ENCODE measurements at regions not wholly inside any gene's neighbourhood (a gene's known extent, or its start where the extent isn't known, plus 50 kb on each side); places are given as distances from the start of the nearest gene placed in this dataset.

DNA sequence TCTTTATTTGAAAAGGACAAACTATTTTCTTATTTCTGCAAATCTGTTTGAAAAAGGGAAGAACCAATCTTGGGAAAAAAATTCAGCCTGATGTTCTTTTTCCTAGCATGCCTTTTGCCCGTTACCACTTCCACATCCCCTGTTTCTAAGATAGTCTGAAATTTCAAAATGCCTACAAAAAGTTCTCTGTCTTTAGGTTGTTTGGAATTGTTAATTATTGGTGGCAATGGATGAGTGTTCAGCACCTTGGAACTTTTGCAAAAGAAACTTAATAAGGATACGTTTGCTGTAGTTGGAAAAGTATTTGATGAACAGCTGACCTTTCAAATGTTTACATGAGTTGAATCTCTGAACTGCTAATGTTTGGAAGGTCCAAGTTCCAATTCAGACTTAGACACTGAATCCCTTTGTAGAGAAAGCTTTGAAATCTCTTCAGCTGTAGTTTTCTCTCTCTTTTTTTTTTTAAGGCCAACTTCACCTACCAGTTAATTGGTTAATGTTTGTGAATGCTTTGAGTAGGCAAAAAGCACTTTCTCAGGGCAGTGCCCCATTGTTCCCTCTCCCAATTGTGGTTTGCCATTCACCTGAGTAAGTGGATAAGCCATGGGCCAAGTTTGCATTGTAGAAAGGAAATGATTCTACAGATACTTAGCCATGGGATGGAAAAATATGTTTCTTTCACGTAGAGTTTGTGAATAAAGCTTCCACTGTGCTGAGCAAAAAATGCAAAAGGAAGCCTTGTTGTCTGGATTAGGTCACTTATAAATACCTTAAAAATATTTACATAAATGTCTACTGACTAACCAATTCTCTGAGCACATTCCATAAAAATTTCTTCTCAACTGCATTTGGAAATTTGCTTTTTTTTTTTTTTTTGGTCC lies 156.4 kb upstream of the ELL2 start:
- H3K27ac ChIP-seq, result no peak overlapping the region
- TF ChIP-seq, protein P1, sequence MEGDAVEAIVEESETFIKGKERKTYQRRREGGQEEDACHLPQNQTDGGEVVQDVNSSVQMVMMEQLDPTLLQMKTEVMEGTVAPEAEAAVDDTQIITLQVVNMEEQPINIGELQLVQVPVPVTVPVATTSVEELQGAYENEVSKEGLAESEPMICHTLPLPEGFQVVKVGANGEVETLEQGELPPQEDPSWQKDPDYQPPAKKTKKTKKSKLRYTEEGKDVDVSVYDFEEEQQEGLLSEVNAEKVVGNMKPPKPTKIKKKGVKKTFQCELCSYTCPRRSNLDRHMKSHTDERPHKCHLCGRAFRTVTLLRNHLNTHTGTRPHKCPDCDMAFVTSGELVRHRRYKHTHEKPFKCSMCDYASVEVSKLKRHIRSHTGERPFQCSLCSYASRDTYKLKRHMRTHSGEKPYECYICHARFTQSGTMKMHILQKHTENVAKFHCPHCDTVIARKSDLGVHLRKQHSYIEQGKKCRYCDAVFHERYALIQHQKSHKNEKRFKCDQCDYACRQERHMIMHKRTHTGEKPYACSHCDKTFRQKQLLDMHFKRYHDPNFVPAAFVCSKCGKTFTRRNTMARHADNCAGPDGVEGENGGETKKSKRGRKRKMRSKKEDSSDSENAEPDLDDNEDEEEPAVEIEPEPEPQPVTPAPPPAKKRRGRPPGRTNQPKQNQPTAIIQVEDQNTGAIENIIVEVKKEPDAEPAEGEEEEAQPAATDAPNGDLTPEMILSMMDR (conservative IDR thresholded peaks at IDR 0.05), result no peak
- no peak for TF ChIP-seq ZFX (IDR thresholded peaks at IDR 0.05)

DNA sequence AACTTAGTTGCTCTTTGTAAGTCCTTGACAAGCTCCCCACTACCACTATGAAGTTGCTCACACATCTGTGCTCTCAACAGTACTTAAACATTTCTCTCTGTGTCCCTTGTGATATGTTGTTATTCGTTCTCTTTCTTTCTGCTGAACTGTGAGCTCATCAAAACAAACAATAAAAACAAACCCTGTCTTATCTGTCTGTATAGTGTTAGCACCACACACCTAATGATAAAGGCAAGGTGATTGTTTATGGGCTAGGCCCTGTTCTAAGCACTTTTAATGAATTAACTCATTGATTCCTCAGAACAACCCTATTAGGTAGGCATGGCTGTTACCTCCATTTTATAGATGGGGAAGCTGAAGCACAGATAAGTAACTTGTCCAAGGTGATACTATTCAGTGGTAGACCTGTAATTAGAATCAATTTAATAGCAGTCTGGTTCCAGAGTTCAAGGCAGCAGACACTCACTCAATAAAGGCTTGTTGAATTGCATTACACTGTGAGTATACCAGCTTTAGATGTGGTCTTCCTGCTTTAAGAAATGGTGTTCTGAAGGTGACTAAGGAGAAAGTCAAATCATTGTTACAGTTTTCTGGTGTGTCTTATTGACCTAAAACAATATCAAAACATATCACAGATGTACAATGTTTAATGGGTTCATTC lies 153.6 kb upstream of the ELL2 start:
- H3K27ac ChIP-seq, result no peak overlapping the region
- no peak for TF ChIP-seq ZFX (IDR thresholded peaks at IDR 0.05)
- TF ChIP-seq, protein P1 (conservative IDR thresholded peaks at IDR 0.05), result no peak

DNA sequence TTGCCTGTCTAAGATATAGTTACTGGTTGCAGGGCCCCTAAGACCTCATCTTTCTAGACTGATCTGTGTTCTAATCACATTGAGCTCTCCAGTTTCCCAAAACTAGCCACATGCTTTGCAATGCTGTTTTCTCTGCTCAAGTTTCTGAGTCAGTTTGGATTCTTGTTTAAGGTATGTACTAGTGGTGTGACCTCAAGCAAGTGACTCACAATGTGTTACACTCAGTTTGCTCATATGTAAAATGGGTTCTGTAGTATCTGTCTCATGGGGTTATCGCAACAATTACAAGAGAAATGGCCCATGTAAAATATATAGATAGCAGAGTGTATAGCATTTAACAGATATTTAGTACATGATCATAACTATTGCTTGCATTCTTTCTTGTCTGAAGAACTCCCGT lies 153.1 kb upstream of the ELL2 start:
- H3K27ac ChIP-seq, result no peak overlapping the region
- TF ChIP-seq ZFX (IDR thresholded peaks at IDR 0.05), result no peak
- TF ChIP-seq, protein P1 (conservative IDR thresholded peaks at IDR 0.05), result no peak

DNA sequence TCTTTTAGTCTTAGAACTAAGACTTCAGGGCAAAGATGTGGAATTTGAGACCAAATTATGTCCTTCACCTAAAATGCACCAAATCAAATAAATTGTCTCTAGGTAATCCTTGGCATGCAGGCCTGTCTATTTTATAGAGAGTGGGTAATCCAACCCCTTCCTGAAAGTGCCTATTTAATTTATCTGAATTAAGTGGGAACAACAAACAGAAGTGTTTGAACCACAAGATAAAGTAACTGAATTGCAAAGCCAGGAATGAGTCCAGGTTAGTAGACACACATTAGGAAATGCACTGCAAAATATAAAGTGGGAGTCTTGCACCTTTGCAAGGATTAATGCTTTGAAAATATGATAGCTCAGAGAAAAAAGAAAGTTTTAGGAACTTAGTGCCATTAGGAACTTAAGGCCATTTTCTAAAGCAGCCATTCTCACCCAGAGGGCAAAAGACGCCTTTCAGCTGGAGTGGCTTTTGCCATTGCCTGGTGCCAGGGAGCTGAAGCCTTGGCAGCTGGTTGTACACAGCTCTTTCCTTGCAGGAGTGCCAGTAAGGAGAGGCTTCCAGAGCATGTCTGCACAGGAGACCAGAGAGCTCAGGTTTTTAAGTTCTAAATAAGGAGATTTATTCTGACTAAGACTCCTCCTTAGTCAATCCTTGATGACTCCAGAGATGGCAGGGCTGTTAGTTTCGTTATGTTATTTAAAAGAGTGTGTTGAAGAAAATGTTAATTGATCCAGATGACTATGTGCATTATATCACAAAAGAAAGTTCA lies 151.7 kb upstream of the ELL2 start:
- H3K27ac ChIP-seq, result peak overlapping the region; percentile 24; the same call in 1 of the 2 replicates
- no peak for TF ChIP-seq ZFX (IDR thresholded peaks at IDR 0.05)
- TF ChIP-seq, protein P1 (conservative IDR thresholded peaks at IDR 0.05), result no peak

DNA sequence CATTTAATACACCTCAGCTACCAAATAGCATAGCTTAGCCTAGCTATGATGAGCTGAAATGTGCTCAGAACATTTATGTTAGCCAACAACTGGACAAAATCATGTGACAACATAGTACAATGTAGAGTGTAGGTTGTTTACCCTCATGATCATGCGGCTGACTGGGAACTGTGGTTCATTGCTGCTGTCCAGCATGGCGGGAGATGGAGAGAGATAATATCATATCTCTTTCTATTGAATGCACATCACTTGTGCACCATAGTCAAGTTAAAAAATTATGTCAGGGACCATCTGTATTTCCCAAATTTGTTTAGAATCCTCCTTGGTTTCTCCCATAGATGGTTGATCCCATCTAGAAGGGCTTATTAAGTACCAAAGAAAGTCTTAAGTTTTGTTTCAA lies 151.1 kb upstream of the ELL2 start:
- no peak overlapping the region for H3K27ac ChIP-seq
- no peak for TF ChIP-seq ZFX (IDR thresholded peaks at IDR 0.05)
- TF ChIP-seq, protein P1 (conservative IDR thresholded peaks at IDR 0.05), result 0 out of 2 replicates have a peak, but pooled peaks have one; percentile 2

DNA sequence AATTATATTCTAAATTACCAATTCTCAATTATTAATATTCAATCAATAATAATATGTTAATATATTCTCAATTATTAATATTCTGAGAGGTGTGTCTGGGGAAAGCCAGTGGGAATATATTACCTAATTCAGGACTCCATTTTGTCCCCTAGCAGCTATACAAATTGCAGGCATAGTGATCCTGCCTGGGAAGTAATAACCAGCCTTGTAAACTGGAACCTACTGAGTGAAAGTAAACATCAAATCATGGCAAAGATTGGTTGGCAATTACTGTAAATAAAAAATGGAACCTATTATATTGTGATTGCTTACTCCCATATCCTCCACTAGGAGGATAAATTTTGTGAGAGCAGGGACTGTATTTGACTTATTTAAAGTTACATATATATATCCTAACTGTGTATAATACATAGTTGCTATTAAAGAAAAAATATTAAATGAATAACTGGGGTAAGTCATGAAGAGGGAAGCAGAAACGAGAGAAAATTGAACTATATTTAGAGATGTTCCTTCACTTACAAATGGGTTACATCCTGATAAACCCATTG lies 150.5 kb upstream of the ELL2 start:
- no peak for TF ChIP-seq ZFX (IDR thresholded peaks at IDR 0.05)
- TF ChIP-seq, protein P1 (conservative IDR thresholded peaks at IDR 0.05), result peak; percentile 36
- H3K27ac ChIP-seq, result no peak overlapping the region

All from C4-2B (cell line).